ENCODE measurements at regions not wholly inside any gene's neighbourhood (a gene's known extent, or its start where the extent isn't known, plus 50 kb on each side); places are given as distances from the start of the nearest gene placed in this dataset.

GRCh38 chr3:81920816-81921215 is 159.4 kb upstream of the GBE1 start:
- DNase-seq (ENCODE audit: low spot score) (no peak), ATAC-seq (ENCODE audit: low read depth) (no peak)
- H3K27ac ChIP-seq (ENCODE audit: poor library complexity, severe bottlenecking): no peak overlapping the region
- no peaks in the 10 kb centered on the region for H3K27me3 ChIP-seq (ENCODE audit: insufficient read depth, poor library complexity, severe bottlenecking)
- H3K36me3 ChIP-seq (ENCODE audit: low read depth): no peaks in the 10 kb centered on the region
- H3K4me1 ChIP-seq (ENCODE audit: insufficient read depth, poor library complexity, severe bottlenecking): no peaks in the 10 kb centered on the region
- no peak for TF ChIP-seq CTCF (IDR thresholded peaks at IDR 0.05; ENCODE audit: poor library complexity, severe bottlenecking)
- no peak overlapping the region for H3K4me3 ChIP-seq (ENCODE audit: severe bottlenecking)
- H3K9me3 ChIP-seq (ENCODE audit: severe bottlenecking): no peaks in the 10 kb centered on the region

- H3K27ac ChIP-seq (ENCODE audit: poor library complexity, severe bottlenecking): no peak overlapping the region
- H3K9me3 ChIP-seq (ENCODE audit: severe bottlenecking): no peaks in the 10 kb centered on the region
- no peaks in the 10 kb centered on the region for H3K36me3 ChIP-seq (ENCODE audit: low read depth)
- H3K4me3 ChIP-seq (ENCODE audit: severe bottlenecking): no peak overlapping the region
- H3K4me1 ChIP-seq (ENCODE audit: insufficient read depth, poor library complexity, severe bottlenecking): no peaks in the 10 kb centered on the region
- H3K27me3 ChIP-seq (ENCODE audit: insufficient read depth, poor library complexity, severe bottlenecking): no peaks in the 10 kb centered on the region
- DNase-seq (ENCODE audit: low spot score) (no peak), ATAC-seq (ENCODE audit: low read depth) (no peak)
- no peak for TF ChIP-seq CTCF (IDR thresholded peaks at IDR 0.05; ENCODE audit: poor library complexity, severe bottlenecking)
Observed at GRCh38 chr3:81916890-81917289, 155.4 kb upstream of the GBE1 start.

GRCh38 chr3:81913886-81914663 is 152.6 kb upstream of the GBE1 start:
- Histone ChIP-seq H3K4me1 (ENCODE audit: insufficient read depth, poor library complexity, severe bottlenecking) (no peaks in the 10 kb centered on the region), H3K36me3 (ENCODE audit: low read depth) (no peaks in the 10 kb centered on the region), H3K27me3 (ENCODE audit: insufficient read depth, poor library complexity, severe bottlenecking) (no peaks in the 10 kb centered on the region), H3K9me3 (ENCODE audit: severe bottlenecking) (no peaks in the 10 kb centered on the region), H3K4me3 (ENCODE audit: severe bottlenecking) (no peak overlapping the region), H3K27ac (ENCODE audit: poor library complexity, severe bottlenecking) (no peak overlapping the region)
- DNase-seq (ENCODE audit: low spot score) (no peak), ATAC-seq (ENCODE audit: low read depth) (no peak)
- no peak for TF ChIP-seq CTCF (IDR thresholded peaks at IDR 0.05; ENCODE audit: poor library complexity, severe bottlenecking)

GRCh38 chr3:81911221-81911620 is 149.8 kb upstream of the GBE1 start:
- no peaks in the 10 kb centered on the region for H3K9me3 ChIP-seq (ENCODE audit: severe bottlenecking)
- H3K27ac ChIP-seq (ENCODE audit: poor library complexity, severe bottlenecking): no peak overlapping the region
- ATAC-seq (ENCODE audit: low read depth) (no peak), DNase-seq (ENCODE audit: low spot score) (no peak)
- no peaks in the 10 kb centered on the region for H3K4me1 ChIP-seq (ENCODE audit: insufficient read depth, poor library complexity, severe bottlenecking)
- H3K4me3 ChIP-seq (ENCODE audit: severe bottlenecking): no peak overlapping the region
- no peaks in the 10 kb centered on the region for H3K27me3 ChIP-seq (ENCODE audit: insufficient read depth, poor library complexity, severe bottlenecking)
- TF ChIP-seq CTCF (IDR thresholded peaks at IDR 0.05; ENCODE audit: poor library complexity, severe bottlenecking): no peak
- no peaks in the 10 kb centered on the region for H3K36me3 ChIP-seq (ENCODE audit: low read depth)

GRCh38 chr3:81910244-81910852 is 148.9 kb upstream of the GBE1 start:
- no peaks in the 10 kb centered on the region for H3K36me3 ChIP-seq (ENCODE audit: low read depth)
- TF ChIP-seq CTCF (IDR thresholded peaks at IDR 0.05; ENCODE audit: poor library complexity, severe bottlenecking): peak; percentile 90
- no peaks in the 10 kb centered on the region for H3K4me1 ChIP-seq (ENCODE audit: insufficient read depth, poor library complexity, severe bottlenecking)
- DNase-seq (ENCODE audit: low spot score) (no peak), ATAC-seq (ENCODE audit: low read depth) (0 out of 3 replicates have a peak, but pooled peaks have one; percentile 44)
- no peaks in the 10 kb centered on the region for H3K27me3 ChIP-seq (ENCODE audit: insufficient read depth, poor library complexity, severe bottlenecking)
- no peak overlapping the region for H3K4me3 ChIP-seq (ENCODE audit: severe bottlenecking)
- H3K9me3 ChIP-seq (ENCODE audit: severe bottlenecking): no peaks in the 10 kb centered on the region
- H3K27ac ChIP-seq (ENCODE audit: poor library complexity, severe bottlenecking): no peak overlapping the region
